Hippocampal formation (tissue), 2 donors: ENCODE measurements at regions not wholly inside any gene's neighbourhood (a gene's known extent, or its start where the extent isn't known, plus 50 kb on each side); places are given as distances from the start of the nearest gene placed in this dataset.
"Not testable (repeated sequence)": the region's sequence is repeated elsewhere in the genome, so short reads cannot be mapped to it uniquely, and the experiment has no call there.

ENCODE experiments used
- DNase-seq, 2 donors: peaks; one replicate each; lab custom pipeline; 2025; lab: John Stamatoyannopoulos, UW

DNA sequence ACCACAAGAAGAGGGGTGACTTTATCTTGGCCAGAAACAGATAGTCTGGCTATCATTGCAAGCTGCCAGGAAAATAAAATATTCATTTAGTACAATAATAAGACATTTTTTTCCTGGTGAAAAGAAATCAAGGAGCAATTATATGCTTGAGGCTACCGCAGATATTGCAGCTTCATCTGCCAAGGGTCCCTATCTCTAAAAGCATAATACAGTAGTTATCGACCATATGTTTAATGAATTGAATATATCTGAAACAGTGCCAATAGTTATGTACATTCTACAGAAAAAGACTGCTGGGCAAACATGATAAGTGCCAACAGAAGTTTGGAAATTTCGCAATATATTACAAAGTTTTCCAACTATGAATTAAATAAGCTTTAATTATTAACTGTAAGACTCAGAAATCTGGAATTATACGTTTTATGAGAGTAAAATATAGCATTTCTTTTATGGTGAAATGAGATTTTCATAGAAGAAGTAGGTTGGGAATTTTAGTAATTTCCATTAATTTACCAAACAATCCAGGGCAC is 561.1 kb upstream of the ZP4 start:
- DNase-seq: no peak

DNA sequence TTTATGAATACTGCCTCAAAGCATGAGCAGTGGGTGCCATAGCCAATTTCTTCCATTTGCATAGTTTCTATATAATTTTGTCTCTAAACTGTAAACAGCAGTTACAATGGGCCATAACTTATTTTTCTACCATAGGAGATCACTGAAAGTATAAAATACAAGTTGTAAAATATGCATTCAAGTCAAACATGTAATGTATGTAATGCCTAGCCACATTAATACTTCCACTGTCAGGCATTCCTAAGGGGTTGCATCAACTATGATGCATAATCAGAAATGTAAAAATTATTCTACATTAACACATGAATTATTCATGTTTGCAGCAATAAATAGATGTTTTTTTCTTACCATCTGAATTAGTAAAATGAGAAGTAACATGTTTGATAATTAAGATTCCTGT is 560.3 kb upstream of the ZP4 start:
- no peak for DNase-seq

DNA sequence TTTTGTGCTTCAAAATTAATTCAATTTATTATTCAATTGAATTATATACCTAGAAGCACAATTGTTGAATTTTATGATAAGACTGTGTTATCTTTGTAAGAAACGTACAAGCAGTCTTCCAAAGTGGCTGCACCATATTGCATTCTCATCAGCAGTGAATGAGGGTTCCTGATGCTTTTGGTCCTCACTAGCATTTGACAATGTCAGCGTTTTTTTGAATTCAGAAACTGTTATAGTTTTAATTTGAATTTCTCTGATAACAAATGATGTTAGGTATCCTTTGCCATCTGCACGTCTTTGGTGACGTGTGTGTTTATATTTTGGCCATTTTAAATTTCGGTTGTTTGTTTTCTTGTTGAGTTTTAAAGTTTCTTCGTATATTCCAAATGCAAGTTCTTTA is 553.0 kb upstream of the ZP4 start:
- DNase-seq: no peak

DNA sequence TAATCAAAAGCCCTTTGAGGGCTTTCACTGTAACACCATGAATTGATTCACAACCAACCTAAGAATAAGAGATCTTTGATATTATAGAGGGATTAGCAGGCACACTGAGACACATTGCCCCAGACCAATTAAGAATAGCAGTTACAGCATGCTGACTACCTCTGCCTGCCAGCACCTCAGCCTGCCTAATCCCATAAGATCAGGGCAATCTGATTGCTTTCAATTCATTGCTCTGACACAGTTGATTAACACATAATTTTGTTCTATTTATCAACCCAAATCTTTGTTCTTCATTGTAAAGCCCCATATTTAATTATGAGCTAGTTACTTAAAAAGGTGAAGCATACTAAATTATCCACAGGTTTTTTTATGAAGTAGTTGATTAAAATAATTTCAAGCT is 548.8 kb upstream of the ZP4 start:
- DNase-seq: no peak

DNA sequence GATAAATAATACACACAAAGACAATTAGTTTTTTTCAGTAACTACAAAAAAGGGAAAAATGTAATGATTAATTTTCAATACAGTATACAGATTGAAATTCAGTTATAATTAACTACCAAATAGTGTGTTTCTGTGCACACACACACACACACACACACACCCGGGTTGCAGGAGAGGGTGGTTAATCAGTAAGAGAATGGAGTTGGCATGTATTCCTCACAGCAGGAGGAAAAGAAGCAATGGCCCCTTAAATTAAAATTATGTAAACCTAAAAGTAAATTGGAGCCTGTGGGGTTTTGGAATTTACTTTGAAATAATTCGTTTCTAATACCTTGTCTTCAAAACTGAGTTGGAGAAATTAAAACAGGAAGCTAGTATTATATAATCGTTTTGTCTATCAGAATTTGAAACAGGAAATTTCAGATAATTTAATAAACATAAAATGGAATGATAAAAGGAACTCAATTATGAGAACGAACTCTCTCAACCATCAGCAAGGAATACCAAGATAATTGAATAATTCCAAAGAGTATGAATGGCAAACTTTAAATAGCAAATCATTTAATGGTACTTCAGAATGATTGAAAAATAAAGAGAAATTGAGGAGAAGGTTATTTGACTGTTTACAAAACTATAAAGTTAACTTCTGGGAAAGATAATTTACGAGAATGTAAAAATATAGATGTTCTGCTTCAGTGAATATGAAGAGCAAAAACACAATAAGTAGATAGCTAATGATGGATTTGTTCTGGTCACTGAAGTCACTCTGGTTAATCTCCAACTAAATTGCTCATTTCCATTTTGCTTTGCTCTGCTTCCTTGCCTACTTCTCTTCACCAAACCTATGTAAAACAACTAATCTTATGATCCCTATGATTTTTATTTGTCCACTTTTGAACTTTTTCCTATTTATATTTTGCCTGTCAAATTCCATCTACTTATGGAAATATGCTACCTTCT is 547.9 kb upstream of the ZP4 start:
- DNase-seq: no peak

DNA sequence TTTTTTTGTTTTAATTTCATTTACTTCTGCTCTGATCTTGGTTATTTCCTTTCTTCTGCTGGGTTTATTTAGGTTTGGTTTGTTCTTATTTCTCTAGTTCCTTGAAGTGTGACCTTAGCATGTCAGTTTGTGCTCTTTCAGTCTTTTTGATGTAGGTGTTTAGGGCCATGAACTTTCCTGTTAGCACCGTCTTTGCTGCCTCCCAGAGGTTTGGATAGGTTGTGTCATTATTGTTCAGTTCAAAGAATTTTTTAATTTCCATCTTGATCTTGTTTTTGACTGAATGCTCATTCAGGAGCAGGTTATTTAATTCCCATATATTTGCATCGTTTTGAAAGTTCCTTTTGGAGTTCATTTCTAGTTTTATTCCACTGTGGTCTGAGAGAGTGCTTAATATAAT is 539.0 kb upstream of the ZP4 start:
- DNase-seq: not testable (repeated sequence)

DNA sequence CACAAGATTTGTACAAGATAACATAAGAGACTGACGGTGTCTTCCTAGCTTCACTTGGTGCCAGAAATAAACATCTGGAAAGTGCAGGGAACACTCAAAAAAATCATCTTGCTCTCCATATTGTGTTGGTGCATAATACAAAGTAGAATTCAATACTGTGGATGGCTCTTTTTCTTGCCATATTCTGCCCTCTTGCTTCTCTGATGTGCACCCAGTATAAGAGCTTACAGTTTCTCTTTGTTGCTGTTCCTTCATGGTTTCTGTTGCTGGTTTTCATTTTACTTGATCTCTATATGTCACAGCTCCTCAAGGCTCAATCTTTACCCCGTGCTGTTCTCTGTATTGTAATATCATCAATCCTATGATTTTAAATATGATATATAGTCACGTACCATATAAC is 528.5 kb upstream of the ZP4 start:
- no peak for DNase-seq

DNA sequence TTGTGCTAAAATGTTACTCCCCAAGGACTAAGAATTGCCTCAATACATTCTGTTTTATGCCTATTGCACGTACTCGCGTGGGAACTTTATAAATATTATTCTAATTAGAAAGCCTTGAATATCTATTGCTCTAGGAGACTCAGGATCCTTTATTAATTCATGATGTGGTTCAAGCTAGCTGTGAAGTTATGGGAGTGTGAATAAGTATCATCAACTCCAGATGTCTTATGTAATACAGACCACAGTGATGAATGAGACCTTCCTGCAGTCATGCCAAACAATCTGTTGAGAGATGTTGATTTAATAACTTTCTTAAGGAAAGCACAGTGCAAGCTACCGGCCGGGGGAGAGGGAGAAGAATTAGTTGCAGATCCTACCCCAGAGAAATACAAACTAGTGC is 519.2 kb upstream of the ZP4 start:
- no peak for DNase-seq

DNA sequence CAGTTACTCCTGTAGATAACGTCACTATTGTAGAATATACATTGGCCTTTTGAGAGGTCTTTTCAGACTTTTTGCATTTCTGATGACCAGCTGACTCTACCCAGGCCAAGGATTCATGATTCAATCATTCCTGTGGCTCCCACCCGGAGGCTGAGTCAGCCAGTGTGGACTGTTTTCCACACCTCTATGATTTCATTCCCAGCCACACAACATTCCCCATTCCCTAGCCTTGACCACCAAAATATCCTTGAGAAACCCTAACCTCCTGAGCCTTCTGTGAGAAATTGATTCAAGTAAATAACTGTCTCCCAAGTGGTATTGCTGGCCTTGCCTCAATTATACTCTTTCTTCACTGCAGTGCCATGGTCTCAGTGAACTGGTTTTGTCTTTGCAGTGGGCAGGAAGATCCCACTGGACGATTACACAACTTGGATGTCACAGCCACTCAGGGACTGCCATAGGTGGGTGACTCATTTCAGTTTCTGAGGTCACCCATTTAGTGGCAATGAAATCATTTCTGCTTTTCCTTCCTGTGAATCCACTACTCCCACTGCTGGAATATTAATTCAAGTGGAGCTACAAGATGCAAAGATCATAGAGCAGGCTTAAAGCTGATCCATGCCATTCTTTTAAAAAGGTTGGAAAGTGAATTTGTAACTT is 518.6 kb upstream of the ZP4 start:
- no peak for DNase-seq

DNA sequence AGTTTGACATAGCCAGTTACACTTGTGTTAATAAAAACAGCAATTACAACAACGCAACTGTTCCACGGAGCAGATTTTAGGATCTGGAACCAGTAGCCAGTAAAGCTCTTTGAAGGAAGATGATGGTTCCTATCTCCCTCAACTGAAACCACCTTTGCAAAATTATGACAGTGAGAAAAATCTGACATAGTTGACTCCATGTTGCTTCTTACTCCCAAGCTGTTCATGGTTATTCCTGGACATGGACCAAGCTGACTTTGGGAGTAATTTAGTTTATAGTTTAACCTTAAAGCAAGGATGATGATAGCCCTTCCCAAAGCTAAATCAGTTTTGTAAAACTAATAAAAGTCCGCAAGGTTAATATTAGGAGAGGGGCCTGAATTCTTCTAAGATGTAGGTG is 518.0 kb upstream of the ZP4 start:
- DNase-seq: no peak

DNA sequence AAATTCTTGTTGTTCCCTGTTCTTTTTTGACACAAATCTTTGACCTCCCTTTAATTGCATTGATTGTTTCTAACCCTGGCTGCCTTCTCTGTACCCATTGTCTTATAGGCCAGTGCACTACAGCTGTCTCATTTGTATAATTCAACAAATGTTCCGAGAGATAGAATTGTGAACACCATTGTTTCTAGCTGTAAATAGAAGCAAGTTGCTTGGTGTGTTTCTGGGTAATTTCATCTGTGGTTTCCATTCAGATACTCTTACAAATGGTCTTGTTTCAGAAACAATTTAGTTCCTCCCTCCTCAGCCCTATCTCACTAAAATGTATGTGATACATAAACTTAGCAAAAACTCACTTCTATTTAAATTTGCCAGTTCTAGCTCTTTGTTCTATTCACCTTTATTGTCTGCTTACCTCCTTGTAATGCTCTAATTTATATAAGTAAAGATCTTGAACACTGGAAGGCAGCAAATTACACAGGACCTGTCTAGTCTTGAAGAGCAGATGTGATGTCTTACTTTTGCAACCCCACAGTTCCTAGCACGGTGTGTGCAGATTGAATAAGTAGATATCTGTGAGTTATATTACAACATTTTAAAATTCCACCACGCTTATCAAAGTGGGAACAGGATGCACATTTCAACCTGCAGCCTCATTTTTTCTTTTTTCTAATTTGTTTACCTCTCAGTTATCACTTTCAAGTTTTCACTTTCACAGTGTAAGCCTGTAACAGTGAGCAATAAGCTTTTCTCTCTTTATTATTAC is 515.6 kb upstream of the ZP4 start:
- peak in 1 of 2 donors; percentile 73 for DNase-seq

DNA sequence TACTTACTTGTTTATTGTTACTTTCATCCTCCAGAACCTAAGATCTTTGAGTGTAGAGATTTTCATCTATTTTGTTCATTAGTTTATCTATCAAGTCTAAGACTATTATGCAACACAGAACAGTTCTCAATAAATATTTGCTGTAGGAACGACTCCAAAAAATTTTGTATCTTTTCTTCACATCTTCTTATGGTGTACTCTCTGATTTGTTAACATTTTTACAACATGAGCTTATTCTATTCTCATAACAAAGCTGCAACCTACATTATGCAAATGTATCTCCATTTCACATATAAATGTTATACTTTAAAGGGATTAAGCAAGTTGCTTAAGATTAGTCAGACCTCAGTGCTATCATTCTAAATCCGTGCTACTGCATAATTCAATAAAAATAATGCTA is 514.2 kb upstream of the ZP4 start:
- DNase-seq: no peak

DNA sequence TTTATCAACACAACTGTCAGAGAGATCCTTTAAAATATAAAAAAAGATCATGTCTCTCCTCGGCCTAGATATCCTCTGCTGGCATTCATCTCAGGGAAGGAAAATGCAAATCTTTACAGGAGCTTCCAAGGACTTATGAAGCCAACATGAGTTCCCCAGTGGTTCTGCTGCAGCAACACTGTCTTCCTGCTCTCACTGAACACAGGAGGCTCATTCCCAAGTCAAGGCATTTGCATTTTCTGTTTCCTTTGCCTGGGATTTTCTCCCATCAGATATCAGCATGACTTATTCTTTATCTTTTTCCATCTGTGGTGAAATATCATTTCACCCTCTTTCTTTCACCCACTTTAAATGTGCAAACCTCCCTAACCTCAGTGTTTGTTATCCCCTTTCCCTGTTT is 513.8 kb upstream of the ZP4 start:
- DNase-seq: peak in 1 of 2 donors; percentile 12

DNA sequence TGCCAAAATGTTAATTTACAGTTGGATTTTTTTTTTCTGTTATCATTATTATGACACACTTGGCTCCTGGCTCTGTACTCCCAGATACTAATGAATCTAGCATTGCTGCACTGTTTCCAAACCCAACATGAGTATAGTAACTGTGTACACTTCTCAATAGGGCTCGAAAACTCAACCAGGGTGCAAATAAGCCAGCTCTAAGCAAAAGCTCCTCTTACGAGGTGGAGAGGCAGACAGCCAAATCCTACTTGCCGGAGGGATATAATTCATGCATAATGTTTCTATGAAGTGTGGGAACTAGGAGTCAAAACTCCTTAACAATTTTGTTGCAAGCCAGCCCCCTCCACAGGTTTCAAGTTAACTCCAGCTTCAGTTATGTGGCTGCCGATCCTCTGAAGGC is 510.4 kb upstream of the ZP4 start:
- no peak for DNase-seq

DNA sequence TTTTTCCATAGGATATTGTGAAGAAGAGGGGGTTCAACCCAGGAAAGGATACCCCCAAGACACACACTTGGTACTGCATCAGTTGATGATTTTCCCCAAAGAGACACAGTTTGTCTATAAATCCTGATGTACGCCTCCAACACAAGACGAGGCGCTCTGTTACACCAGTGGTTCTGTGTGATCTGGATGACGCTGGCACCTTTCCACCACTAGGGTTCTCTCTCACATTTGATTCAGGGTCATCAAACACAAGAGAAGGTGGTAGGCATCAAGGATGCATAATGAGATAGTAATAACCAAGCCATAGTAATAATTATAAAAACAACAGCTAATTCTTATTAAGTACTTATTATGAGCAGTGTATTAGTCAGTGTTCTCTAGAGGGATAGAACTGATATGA is 508.8 kb upstream of the ZP4 start:
- no peak for DNase-seq

DNA sequence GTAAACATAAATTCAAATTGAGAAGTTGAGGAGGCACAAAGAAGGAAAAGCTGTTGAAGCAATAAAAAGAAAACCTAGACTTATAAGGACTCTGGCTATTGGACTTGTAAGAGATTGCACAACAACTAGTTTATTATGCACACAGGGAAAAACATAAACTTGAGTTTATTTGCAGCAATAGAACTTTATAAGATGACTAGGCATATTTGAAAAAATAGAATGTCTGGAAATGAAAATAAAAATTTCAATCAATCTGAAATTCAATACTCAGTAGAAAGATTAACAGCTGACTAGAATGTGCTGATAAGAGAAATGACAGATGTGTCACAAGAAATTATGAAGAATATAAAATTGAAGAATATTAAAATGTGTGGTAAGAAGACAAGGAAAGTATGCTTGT is 505.4 kb upstream of the ZP4 start:
- no peak for DNase-seq

DNA sequence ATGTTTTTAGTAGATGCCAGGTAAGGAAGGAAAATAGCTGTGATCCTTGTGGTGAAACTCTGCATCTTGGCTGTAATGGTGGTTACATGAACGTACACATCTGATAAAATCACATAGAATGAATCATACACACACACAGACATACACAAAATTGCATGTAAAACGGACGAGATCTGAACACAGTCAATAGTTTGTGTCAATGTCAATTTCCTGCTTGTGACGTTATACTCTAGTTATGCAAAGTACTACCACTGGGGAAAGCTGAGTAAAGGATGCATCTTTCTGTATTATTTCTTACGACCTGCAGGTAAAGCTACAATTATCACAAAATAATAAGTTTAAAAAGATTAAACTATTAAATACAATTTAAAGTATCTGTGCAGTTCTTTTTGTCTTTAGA is 493.7 kb upstream of the ZP4 start:
- no peak for DNase-seq

DNA sequence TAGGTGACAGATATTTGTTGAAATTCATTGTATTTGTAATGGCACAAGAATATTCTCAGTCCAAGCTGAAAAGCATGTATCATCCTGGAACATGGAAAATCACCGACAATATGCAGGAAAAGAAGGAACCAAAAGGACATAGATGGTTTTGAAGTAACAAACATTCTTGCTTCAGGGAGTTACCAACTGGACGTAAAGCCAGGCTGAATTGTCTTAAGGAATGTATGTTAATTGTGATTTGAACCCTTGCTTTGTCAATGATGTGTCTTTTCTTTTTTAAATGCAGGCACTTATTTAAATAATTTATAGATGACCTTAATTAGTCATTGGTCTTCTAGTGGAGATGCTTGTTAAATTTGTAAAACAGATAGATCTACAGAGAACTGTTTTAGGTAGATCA is 489.4 kb upstream of the ZP4 start:
- no peak for DNase-seq

DNA sequence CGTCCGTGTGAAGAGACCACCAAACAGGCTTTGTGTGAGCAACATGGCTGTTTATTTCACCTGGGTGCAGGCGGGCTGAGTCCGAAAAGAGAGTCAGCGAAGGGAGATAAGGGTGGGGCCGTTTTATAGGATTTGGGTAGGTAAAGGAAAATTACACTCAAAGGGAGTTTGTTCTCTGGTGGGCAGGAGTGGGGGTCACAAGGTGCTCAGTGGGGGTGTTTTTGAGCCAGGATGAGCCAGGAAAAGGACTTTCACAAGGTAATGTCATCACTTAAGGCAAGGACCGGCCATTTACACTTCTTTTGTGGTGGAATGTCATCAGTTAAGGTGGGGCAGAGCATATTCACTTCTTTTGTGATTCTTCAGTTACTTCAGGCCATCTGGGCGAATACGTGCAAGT is 488.7 kb upstream of the ZP4 start:
- DNase-seq: not testable (repeated sequence)

DNA sequence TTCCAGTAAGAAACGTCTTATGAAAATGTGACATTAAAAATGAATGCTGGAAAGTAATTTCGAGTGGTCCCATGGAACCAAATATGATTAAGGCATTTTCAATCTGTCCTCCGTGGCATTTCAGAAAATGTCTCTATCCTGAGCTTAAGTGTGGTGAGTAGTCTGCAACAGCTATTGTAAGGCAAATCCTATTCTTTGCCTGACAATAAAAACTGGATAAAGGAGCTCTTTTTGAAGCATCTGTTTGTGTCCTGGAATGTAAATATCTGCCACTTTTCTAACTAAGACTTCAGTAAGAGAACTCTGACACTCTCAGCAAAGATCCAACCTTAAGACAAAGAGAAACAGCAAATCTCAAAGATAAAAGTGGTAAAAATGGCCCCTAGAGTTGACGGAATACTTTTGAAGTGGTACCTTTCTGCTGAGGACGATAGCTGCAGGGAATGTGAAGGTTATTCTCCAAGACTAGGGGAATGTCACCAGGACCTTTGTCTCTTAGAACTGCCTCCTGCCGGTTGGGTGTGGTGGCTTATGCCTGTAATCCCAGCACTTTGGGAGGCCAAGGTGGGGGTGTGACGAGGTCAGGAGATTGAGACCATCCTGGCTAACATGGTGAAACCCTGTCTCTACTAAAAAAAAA is 486.7 kb upstream of the ZP4 start:
- DNase-seq: no peak

DNA sequence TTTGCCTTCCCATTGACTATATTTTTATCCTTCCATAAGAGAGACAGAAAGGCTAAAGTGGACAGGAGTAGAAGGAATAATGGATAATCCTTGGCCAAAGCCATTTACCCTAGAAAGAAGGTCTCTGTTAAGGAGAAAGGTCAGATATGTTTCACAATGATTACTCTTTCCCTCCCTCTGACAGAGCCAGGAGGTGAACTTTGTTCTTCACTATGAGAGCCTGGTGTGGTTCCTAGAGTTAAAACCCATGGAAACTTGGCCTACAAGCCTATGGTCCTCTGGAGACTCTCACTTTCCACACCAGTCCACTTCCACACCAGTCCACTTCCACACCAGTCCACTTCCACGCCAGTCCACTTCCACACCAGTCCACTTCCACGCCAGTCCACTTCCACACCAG is 479.9 kb upstream of the ZP4 start:
- DNase-seq: no peak
